Upper lobe of left lung (tissue), 6 donors: ENCODE measurements at regions not wholly inside any gene's neighbourhood (a gene's known extent, or its start where the extent isn't known, plus 50 kb on each side); places are given as distances from the start of the nearest gene placed in this dataset.

Experiments
- ATAC-seq, 2 donors: fragments of 200-7000 bp; cut with Tn5 transposase; one replicate each; pipeline ENCODE4 v1.9.1; 2022; ENCODE audit warnings: mild to moderate bottlenecking in 2 of 2, moderate library complexity in 2 of 2; ENCODE audit not compliant: low FRiP score in 2 of 2
- DNase-seq, 2 donors: peaks; one replicate each; pipeline ENCODE4 v3.0.0-alpha.2; 2019 to 2020
- H3K27ac ChIP-seq, 4 donors: fragments of 200-600 bp; sonication (generic); one replicate each; pipeline ENCODE4 v1.5.1; 2016 to 2019
- H3K27me3 ChIP-seq, 4 donors: fragments of 200-600 bp; sonication (generic); one replicate each; pipeline ENCODE4 v1.5.1; 2017 to 2019
- H3K36me3 ChIP-seq, 4 donors: fragments of 200-600 bp; sonication (generic); one replicate each; pipeline ENCODE4 v1.5.1; 2016 to 2019
- H3K4me1 ChIP-seq, 4 donors: fragments of 200-600 bp; sonication (generic); one replicate each; pipeline ENCODE4 v1.5.1; 2018 to 2019
- H3K4me3 ChIP-seq, 4 donors: fragments of 200-600 bp; sonication (generic); one replicate each; pipeline ENCODE4 v1.5.1; 2017 to 2019; ENCODE audit warnings: mild to moderate bottlenecking in 2 of 4, moderate library complexity in 1 of 4
- H3K9me3 ChIP-seq, 4 donors: fragments of 200-600 bp; sonication (generic); one replicate each; pipeline ENCODE4 v1.5.1; 2018 to 2019
- CTCF ChIP-seq, 6 experiments: fragments of 450-650 bp in 4 of 6; fragments of 200-600 bp in 2 of 6; sonication (generic) in 2 of 6; IDR thresholded peaks; one replicate each; pipeline ENCODE4 v1.5.1; 2016 to 2019; ENCODE audit warnings: antibody characterized with exemption in 6 of 6
- EP300 ChIP-seq, 4 donors: sonication (generic); formaldehyde crosslinking; IDR thresholded peaks; one replicate each; pipeline ENCODE4 v1.5.1; 2017; ENCODE audit warnings: antibody characterized with exemption in 4 of 4, control low read depth in 2 of 4
- POLR2A ChIP-seq, 4 donors: fragments of 450-650 bp; IDR thresholded peaks; one replicate each; pipeline ENCODE4 v1.5.1; 2016 to 2017; ENCODE audit warnings: antibody characterized with exemption in 4 of 4, mild to moderate bottlenecking in 2 of 4
- POLR2AphosphoS5 ChIP-seq, 2 donors: sonication (generic); formaldehyde crosslinking; IDR thresholded peaks; one replicate each; pipeline ENCODE4 v1.5.1; 2017; ENCODE audit warnings: antibody characterized with exemption in 2 of 2
- WGBS, 2 donors: methylation state at CpG; one replicate each; pipeline ENCODE4 v1.1.5; 2017 to 2018; 5-methylcytosine and 5-hydroxymethylcytosine counted together
- donor health status: DM: no; HTN: no; CAD: no; lungs with moderate emphysema.
- donor health status: DM: no; HTN: yes; CAD: no; lungs with severe emphysema.

- Histone ChIP-seq H3K27me3 (no peaks in the 10 kb centered on the region), H3K4me3 (no peak overlapping the region), H3K9me3 (no peaks in the 10 kb centered on the region), H3K36me3 (no peaks in the 10 kb centered on the region), H3K4me1 (no peaks in the 10 kb centered on the region), H3K27ac (no peak overlapping the region)
- DNase-seq = no peak
- no peak for TF ChIP-seq POLR2AphosphoS5 (IDR thresholded peaks at IDR 0.05)
- no peak for TF ChIP-seq POLR2A (IDR thresholded peaks at IDR 0.05)
- no peak for TF ChIP-seq EP300 (IDR thresholded peaks at IDR 0.05)
- TF ChIP-seq CTCF (IDR thresholded peaks at IDR 0.05) = no peak
- ATAC-seq = no peak
- WGBS, 2 donors = 88 to 89% methylated on average over 1 of the region's 1 CpG
Observed at GRCh38 chr9:75462866-75463265, 374.6 kb downstream of the OSTF1 start.

- TF ChIP-seq EP300 (IDR thresholded peaks at IDR 0.05) (no peak), POLR2A (IDR thresholded peaks at IDR 0.05) (no peak), CTCF (IDR thresholded peaks at IDR 0.05) (no peak), POLR2AphosphoS5 (IDR thresholded peaks at IDR 0.05) (no peak)
- DNase-seq (no peak), ATAC-seq (peak in 1 of 2 donors; percentile 46)
- Histone ChIP-seq H3K4me1 (no peaks in the 10 kb centered on the region), H3K27me3 (no peaks in the 10 kb centered on the region), H3K4me3 (no peak overlapping the region), H3K27ac (no peak overlapping the region), H3K9me3 (no peaks in the 10 kb centered on the region), H3K36me3 (no peaks in the 10 kb centered on the region)
Observed at GRCh38 chr9:75463871-75464270, 375.6 kb downstream of the OSTF1 start.

- no peaks in the 10 kb centered on the region for H3K9me3 ChIP-seq
- H3K27me3 ChIP-seq = no peaks in the 10 kb centered on the region
- TF ChIP-seq CTCF (IDR thresholded peaks at IDR 0.05) = no peak
- no peak for TF ChIP-seq EP300 (IDR thresholded peaks at IDR 0.05)
- H3K36me3 ChIP-seq = no peaks in the 10 kb centered on the region
- no peak overlapping the region for H3K27ac ChIP-seq
- DNase-seq (no peak), ATAC-seq (no peak)
- H3K4me3 ChIP-seq = no peak overlapping the region
- H3K4me1 ChIP-seq = no peaks in the 10 kb centered on the region
- 77 to 86% methylated on average over 3 to 4 of the region's 4 CpGs for WGBS, 2 donors
Observed at GRCh38 chr9:75464726-75465125, 376.4 kb downstream of the OSTF1 start.

GRCh38 chr9:75467142-75467541 is 378.8 kb downstream of the OSTF1 start:
- TF ChIP-seq POLR2AphosphoS5 (IDR thresholded peaks at IDR 0.05) (no peak), POLR2A (IDR thresholded peaks at IDR 0.05) (no peak), EP300 (IDR thresholded peaks at IDR 0.05) (no peak), CTCF (IDR thresholded peaks at IDR 0.05) (no peak)
- DNase-seq (no peak), ATAC-seq (peak in 1 of 2 donors; percentile 85)
- 89 to 100% methylated on average over 2 of the region's 2 CpGs for WGBS, 2 donors
- no peak overlapping the region for H3K27ac ChIP-seq
- H3K4me3 ChIP-seq = no peak overlapping the region
- H3K4me1 ChIP-seq = no peaks in the 10 kb centered on the region
- H3K36me3 ChIP-seq = no peaks in the 10 kb centered on the region
- H3K27me3 ChIP-seq = no peaks in the 10 kb centered on the region
- H3K9me3 ChIP-seq = no peaks in the 10 kb centered on the region

GRCh38 chr9:75471549-75472114 is 383.3 kb downstream of the OSTF1 start:
- Histone ChIP-seq H3K4me1 (no peaks in the 10 kb centered on the region), H3K27me3 (no peaks in the 10 kb centered on the region), H3K36me3 (no peaks in the 10 kb centered on the region), H3K9me3 (no peaks in the 10 kb centered on the region), H3K4me3 (no peak overlapping the region), H3K27ac (no peak overlapping the region)
- TF ChIP-seq CTCF (IDR thresholded peaks at IDR 0.05) (no peak), POLR2A (IDR thresholded peaks at IDR 0.05) (no peak), POLR2AphosphoS5 (IDR thresholded peaks at IDR 0.05) (no peak), EP300 (IDR thresholded peaks at IDR 0.05) (no peak)
- DNase-seq (no peak), ATAC-seq (no peak)
- WGBS, 2 donors = 60 to 62% methylated on average over 3 of the region's 3 CpGs
